ENCODE measurements at regions not wholly inside any gene's neighbourhood (a gene's known extent, or its start where the extent isn't known, plus 50 kb on each side); places are given as distances from the start of the nearest gene placed in this dataset.

DNA sequence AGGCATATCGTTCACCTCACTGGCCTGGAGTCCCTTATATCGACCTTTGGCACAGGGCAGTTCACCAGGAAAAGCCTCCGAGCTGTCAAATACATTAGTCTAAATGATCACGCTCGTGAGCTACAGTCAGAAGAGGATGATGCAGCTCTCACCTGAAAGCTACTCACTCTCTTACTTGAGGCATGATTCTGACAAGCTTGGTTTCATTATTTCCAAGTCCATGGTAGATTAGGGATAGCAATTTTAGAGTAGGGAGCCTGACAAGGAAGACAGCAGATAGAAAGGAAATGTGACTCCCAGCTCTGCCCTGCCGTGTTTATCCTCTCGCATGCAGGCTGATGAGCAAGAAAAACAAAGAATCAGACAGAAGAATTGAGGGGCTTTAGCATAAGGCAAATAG is 98.0 kb upstream of the MAP1B start:
- no peak overlapping the region for H3K4me3 ChIP-seq (replicated peaks; ENCODE audit: low read depth, low read length)
- no peaks in the 10 kb centered on the region; the same call in 1 of the 2 replicates for H3K27me3 ChIP-seq (replicated peaks; ENCODE audit: control insufficient read depth, insufficient read depth, low read length)
- TF ChIP-seq CTCF (IDR thresholded peaks at IDR 0.05; ENCODE audit: insufficient read depth, low read length, poor library complexity, severe bottlenecking), result no peak
- DNase-seq (ENCODE audit: extremely low read depth, insufficient read length), result no peak
- H3K36me3 ChIP-seq (ENCODE audit: control insufficient read depth, insufficient read depth, low read length), result no peaks in the 10 kb centered on the region

GRCh38 chr5:72010430-72010829 is 96.8 kb upstream of the MAP1B start:
- Histone ChIP-seq H3K27me3 (replicated peaks; ENCODE audit: control insufficient read depth, insufficient read depth, low read length) (no peaks in the 10 kb centered on the region; the same call in 1 of the 2 replicates), H3K4me3 (replicated peaks; ENCODE audit: low read depth, low read length) (no peak overlapping the region), H3K36me3 (ENCODE audit: control insufficient read depth, insufficient read depth, low read length) (no peaks in the 10 kb centered on the region)
- DNase-seq (ENCODE audit: extremely low read depth, insufficient read length), result no peak
- TF ChIP-seq CTCF (IDR thresholded peaks at IDR 0.05; ENCODE audit: insufficient read depth, low read length, poor library complexity, severe bottlenecking), result no peak

- no peak for DNase-seq (ENCODE audit: extremely low read depth, insufficient read length)
- Histone ChIP-seq H3K27me3 (replicated peaks; ENCODE audit: control insufficient read depth, insufficient read depth, low read length) (no peaks in the 10 kb centered on the region; the same call in 1 of the 2 replicates), H3K4me3 (replicated peaks; ENCODE audit: low read depth, low read length) (no peak overlapping the region), H3K36me3 (ENCODE audit: control insufficient read depth, insufficient read depth, low read length) (no peaks in the 10 kb centered on the region)
- TF ChIP-seq CTCF (IDR thresholded peaks at IDR 0.05; ENCODE audit: insufficient read depth, low read length, poor library complexity, severe bottlenecking), result no peak
Measured at GRCh38 chr5:72012906-72013305, 94.4 kb upstream of the MAP1B start.

DNA sequence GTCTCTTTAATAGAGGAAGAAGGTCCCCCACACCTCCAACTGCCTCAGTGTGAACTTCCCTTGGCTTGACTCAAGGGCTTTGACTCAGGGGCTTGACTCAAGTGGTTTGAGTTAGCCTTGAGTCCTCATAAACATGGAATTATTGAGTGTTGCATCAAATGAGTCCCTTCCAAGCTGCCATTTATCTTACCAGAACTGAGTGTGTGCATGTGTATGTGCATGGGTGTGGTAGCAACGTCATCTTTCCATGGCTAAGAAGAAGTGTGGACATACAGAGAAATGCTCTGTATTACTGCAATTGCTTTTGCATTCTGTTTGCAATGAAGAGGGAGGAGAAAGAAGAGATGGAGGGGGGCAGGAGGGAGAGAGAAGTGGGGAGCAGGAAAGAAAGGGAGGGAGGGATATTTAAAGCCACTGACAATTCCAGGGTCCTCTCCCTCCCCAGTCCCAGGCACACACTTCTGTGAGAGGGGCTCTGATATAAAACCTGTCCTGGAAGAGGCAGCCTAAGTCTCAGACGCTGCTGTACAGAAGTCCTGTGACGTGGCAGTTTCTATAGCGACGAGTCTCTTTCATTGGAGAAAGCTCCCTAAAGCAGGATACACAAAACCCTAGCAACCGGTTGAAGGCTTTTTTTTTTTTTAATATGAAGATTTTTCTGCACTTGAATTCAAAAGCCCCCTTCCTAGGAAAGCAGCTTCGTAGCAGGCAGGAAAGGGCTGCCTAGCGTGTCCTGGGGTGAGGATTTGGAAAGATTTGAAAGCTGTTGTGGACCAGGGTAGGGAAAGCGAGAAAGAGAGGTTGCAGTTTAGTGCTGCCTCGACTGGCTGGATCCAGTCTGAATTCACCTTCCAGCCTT is 93.3 kb upstream of the MAP1B start:
- no peaks in the 10 kb centered on the region for H3K36me3 ChIP-seq (ENCODE audit: control insufficient read depth, insufficient read depth, low read length)
- H3K27me3 ChIP-seq (replicated peaks; ENCODE audit: control insufficient read depth, insufficient read depth, low read length), result no peaks in the 10 kb centered on the region; the same call in 1 of the 2 replicates
- no peak overlapping the region for H3K4me3 ChIP-seq (replicated peaks; ENCODE audit: low read depth, low read length)
- TF ChIP-seq CTCF (IDR thresholded peaks at IDR 0.05; ENCODE audit: insufficient read depth, low read length, poor library complexity, severe bottlenecking), result no peak
- no peak for DNase-seq (ENCODE audit: extremely low read depth, insufficient read length)

- no peak for DNase-seq (ENCODE audit: extremely low read depth, insufficient read length)
- no peak for TF ChIP-seq CTCF (IDR thresholded peaks at IDR 0.05; ENCODE audit: insufficient read depth, low read length, poor library complexity, severe bottlenecking)
- H3K36me3 ChIP-seq (ENCODE audit: control insufficient read depth, insufficient read depth, low read length), result no peaks in the 10 kb centered on the region
- H3K27me3 ChIP-seq (replicated peaks; ENCODE audit: control insufficient read depth, insufficient read depth, low read length), result no peaks in the 10 kb centered on the region; the same call in 1 of the 2 replicates
- no peak overlapping the region for H3K4me3 ChIP-seq (replicated peaks; ENCODE audit: low read depth, low read length)
Measured at GRCh38 chr5:72015103-72015548, 92.1 kb upstream of the MAP1B start.

All from GM06990 (cell line).